SU-DHL-6 (cell line): ENCODE measurements at regions not wholly inside any gene's neighbourhood (a gene's known extent, or its start where the extent isn't known, plus 50 kb on each side); places are given as distances from the start of the nearest gene placed in this dataset.

Experiments
- H2AFZ ChIP-seq: fragments of 200-600 bp; sonication (generic); 2 replicates; pipeline ENCODE4 v1.6.1; 2014; ENCODE audit warnings: low read depth, mild to moderate bottlenecking, moderate library complexity, mixed read lengths, antibody characterized with exemption, low read length; ENCODE audit not compliant: severe bottlenecking
- H3F3A ChIP-seq: fragments of 200-600 bp; shearing (Covaris generic); 2 replicates; pipeline ENCODE4 v1.6.0; 2016; ENCODE audit warnings: antibody characterized with exemption, mild to moderate bottlenecking; ENCODE audit not compliant: insufficient read depth
- H3K27ac ChIP-seq: fragments of 200-600 bp; sonication (generic); 2 replicates; pipeline ENCODE4 v1.5.1; 2016; ENCODE audit warnings: low read depth, mild to moderate bottlenecking, low read length, moderate library complexity, mixed read lengths
- H3K27me3 ChIP-seq: fragments of 200-600 bp; sonication (generic), shearing (Covaris generic); 2 replicates; pipeline ENCODE4 v1.6.0; 2014; ENCODE audit warnings: mild to moderate bottlenecking, low read length
- H3K36me3 ChIP-seq: fragments of 200-600 bp; sonication (generic); 2 replicates; pipeline ENCODE4 v1.6.1; 2014; ENCODE audit warnings: mild to moderate bottlenecking, low read length, mixed read lengths
- H3K4me2 ChIP-seq: fragments of 300-600, 200-600 bp; shearing (Covaris generic), sonication (generic); 2 replicates; pipeline ENCODE4 v1.6.0; 2014; ENCODE audit warnings: low read length, low read depth, mild to moderate bottlenecking; ENCODE audit not compliant: poor library complexity, severe bottlenecking
- H3K4me3 ChIP-seq: fragments of 200-600 bp; sonication (generic); 2 replicates; pipeline ENCODE4 v1.5.1; 2014; ENCODE audit warnings: antibody characterized with exemption, low read length, mild to moderate bottlenecking, mixed read lengths; ENCODE audit not compliant: insufficient read depth, poor library complexity, severe bottlenecking
- H3K79me2 ChIP-seq: fragments of 200-600 bp; sonication (generic); 2 replicates; pipeline ENCODE4 v1.6.1; 2014; ENCODE audit warnings: mild to moderate bottlenecking, low read length, moderate library complexity; ENCODE audit not compliant: insufficient read depth
- H3K9ac ChIP-seq: fragments of 200-600 bp; sonication (generic); 2 replicates; pipeline ENCODE4 v1.7.0; 2014; ENCODE audit warnings: mild to moderate bottlenecking, low read length
- H3K9me2 ChIP-seq: fragments of 200-600 bp; sonication (generic); replicated peaks from 2 replicates; pipeline ENCODE4 v1.6.1; 2014; ENCODE audit warnings: low read length; ENCODE audit not compliant: insufficient read depth
- H3K9me3 ChIP-seq: fragments of 200-600 bp; sonication (generic); 2 replicates; pipeline ENCODE4 v1.6.1; 2014; ENCODE audit warnings: low read length, mixed read lengths; ENCODE audit not compliant: insufficient read depth
- H4K20me1 ChIP-seq: fragments of 200-600 bp; sonication (generic); 2 replicates; pipeline ENCODE4 v1.6.1; 2014; ENCODE audit warnings: low read depth, mild to moderate bottlenecking, antibody characterized with exemption, low read length, moderate library complexity, mixed read lengths
- EZH2phosphoT487 ChIP-seq: fragments of 200-600 bp; sonication (generic), shearing (Covaris generic); conservative IDR thresholded peaks from 2 replicates; pipeline ENCODE4 v1.6.1; 2018; ENCODE audit warnings: mild to moderate bottlenecking, antibody characterized with exemption, low read length, moderate library complexity, mixed read lengths
- TF ChIP-seq, protein P1 (sequence below): fragments of 200-600 bp; sonication (generic); IDR thresholded peaks from one replicate; pipeline ENCODE4 v1.5.1; 2017; ENCODE audit warnings: antibody characterized with exemption, mild to moderate bottlenecking, low read length, moderate library complexity; ENCODE audit not compliant: insufficient read depth, poor library complexity, severe bottlenecking

DNA sequence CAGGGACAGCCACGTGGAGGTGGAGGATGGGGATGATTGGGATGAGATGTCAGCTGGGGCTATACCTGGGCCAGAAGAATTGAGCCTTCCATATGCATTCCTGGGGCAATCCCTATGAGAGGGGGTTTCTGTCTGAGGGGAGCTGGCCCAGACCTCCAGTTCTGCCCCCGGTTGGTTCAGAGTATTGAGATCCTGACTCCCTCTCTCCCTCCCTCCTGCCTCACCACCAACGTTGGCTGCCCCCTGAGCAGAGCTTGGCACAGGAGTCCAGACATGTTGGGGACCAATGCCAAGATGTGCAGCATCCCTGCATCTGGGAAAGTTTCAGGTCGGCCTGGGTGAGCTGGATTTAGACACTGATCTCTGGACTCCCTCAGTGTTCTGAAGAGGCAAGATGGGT is 575.2 kb upstream of the MKI67 start:
- no peaks in the 10 kb centered on the region for H3K36me3 ChIP-seq
- no peak overlapping the region for H3K9ac ChIP-seq
- no peak overlapping the region for H3K4me2 ChIP-seq
- no peaks in the 10 kb centered on the region for H3F3A ChIP-seq
- no peaks in the 10 kb centered on the region for H3K9me2 ChIP-seq
- no peak overlapping the region for H3K4me3 ChIP-seq
- TF ChIP-seq, protein P1, sequence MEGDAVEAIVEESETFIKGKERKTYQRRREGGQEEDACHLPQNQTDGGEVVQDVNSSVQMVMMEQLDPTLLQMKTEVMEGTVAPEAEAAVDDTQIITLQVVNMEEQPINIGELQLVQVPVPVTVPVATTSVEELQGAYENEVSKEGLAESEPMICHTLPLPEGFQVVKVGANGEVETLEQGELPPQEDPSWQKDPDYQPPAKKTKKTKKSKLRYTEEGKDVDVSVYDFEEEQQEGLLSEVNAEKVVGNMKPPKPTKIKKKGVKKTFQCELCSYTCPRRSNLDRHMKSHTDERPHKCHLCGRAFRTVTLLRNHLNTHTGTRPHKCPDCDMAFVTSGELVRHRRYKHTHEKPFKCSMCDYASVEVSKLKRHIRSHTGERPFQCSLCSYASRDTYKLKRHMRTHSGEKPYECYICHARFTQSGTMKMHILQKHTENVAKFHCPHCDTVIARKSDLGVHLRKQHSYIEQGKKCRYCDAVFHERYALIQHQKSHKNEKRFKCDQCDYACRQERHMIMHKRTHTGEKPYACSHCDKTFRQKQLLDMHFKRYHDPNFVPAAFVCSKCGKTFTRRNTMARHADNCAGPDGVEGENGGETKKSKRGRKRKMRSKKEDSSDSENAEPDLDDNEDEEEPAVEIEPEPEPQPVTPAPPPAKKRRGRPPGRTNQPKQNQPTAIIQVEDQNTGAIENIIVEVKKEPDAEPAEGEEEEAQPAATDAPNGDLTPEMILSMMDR: no peak
- no peak for TF ChIP-seq EZH2phosphoT487
- H3K27me3 ChIP-seq: no peaks in the 10 kb centered on the region
- H3K9me3 ChIP-seq: no peaks in the 10 kb centered on the region
- H2AFZ ChIP-seq: no peak overlapping the region
- H4K20me1 ChIP-seq: no peaks in the 10 kb centered on the region
- no peak overlapping the region for H3K27ac ChIP-seq
- H3K79me2 ChIP-seq: no peaks in the 10 kb centered on the region

DNA sequence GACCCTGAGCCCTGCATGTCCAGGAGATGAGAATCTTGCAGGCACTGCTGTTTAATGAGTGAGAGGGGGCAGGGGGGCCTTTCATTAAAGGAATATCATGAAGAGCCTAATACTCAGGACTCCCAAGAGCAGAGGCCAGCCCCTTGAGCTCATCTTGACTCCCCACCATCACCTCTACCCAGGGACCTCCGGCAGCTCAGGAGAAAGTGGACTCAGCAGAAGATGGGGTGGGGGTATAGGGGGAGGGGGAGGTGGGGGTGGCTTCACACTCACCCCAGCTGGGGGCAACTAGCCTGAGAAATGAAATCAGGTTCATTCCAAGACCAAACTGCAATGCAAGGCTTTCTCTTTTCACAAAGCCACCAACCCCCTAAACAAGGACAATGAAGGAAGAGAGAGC is 575.6 kb upstream of the MKI67 start:
- Histone ChIP-seq H2AFZ (no peak overlapping the region), H3K4me3 (no peak overlapping the region), H3K9ac (no peak overlapping the region), H3K9me2 (no peaks in the 10 kb centered on the region), H3F3A (no peaks in the 10 kb centered on the region), H3K4me2 (no peak overlapping the region), H4K20me1 (no peaks in the 10 kb centered on the region), H3K9me3 (no peaks in the 10 kb centered on the region), H3K27ac (no peak overlapping the region), H3K27me3 (no peaks in the 10 kb centered on the region), H3K36me3 (no peaks in the 10 kb centered on the region), H3K79me2 (no peaks in the 10 kb centered on the region)
- TF ChIP-seq, protein P1: no peak
- TF ChIP-seq EZH2phosphoT487: no peak

DNA sequence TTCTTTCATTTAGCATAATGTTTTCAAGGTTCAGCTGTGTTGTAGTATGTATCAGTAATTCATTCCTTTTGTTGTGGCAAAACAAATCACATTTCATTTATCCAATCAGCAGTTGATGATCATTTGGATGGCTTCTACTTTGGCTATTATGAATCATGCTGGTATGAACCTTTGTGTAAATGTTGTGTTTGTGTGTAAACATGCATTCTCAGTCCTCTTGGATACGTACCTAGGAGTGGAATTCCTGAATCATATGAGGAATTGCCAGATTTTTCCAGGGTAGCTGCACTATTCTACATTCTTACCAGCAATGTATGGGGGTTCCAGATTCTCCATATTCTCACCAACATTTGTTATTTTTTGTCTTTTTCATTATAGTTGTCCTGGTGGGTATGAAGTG is 578.5 kb upstream of the MKI67 start:
- H3K36me3 ChIP-seq: no peaks in the 10 kb centered on the region
- H3K4me3 ChIP-seq: no peak overlapping the region
- no peaks in the 10 kb centered on the region for H3K9me3 ChIP-seq
- no peak overlapping the region for H2AFZ ChIP-seq
- no peaks in the 10 kb centered on the region for H3K79me2 ChIP-seq
- no peaks in the 10 kb centered on the region for H3F3A ChIP-seq
- TF ChIP-seq, protein P1: no peak
- no peak for TF ChIP-seq EZH2phosphoT487
- H3K27me3 ChIP-seq: no peaks in the 10 kb centered on the region
- no peaks in the 10 kb centered on the region for H4K20me1 ChIP-seq
- no peak overlapping the region for H3K27ac ChIP-seq
- no peak overlapping the region for H3K4me2 ChIP-seq
- no peaks in the 10 kb centered on the region for H3K9me2 ChIP-seq
- H3K9ac ChIP-seq: no peak overlapping the region

DNA sequence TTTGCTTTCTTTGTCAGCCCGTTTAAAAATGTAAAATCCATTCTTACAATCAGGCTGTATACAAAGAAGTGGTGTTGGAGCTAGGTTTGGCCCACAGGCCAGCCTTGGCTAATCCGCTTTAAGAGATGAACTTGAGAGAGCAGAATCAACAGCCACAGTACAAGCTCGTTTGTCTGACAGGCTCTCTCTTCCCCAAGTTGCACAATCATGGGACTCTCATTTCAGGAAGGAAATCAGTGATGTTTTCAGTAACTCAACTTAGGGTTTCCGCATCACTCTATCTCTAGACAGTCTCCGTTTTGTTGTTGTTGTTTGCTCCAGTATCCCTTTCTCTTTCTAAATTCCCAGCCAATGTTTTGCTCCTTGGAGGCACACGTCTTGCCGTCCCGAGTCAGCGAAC is 582.0 kb upstream of the MKI67 start:
- Histone ChIP-seq H3K79me2 (no peaks in the 10 kb centered on the region), H3K4me3 (no peak overlapping the region), H3K27ac (no peak overlapping the region), H3K9ac (no peak overlapping the region), H4K20me1 (no peaks in the 10 kb centered on the region), H3K4me2 (no peak overlapping the region), H3K9me3 (no peaks in the 10 kb centered on the region), H3K9me2 (no peaks in the 10 kb centered on the region), H3K27me3 (no peaks in the 10 kb centered on the region), H2AFZ (no peak overlapping the region), H3F3A (no peaks in the 10 kb centered on the region), H3K36me3 (no peaks in the 10 kb centered on the region)
- no peak for TF ChIP-seq EZH2phosphoT487
- TF ChIP-seq, protein P1: no peak
